PC-9 (cell line): ENCODE measurements at regions not wholly inside any gene's neighbourhood (a gene's known extent, or its start where the extent isn't known, plus 50 kb on each side); places are given as distances from the start of the nearest gene placed in this dataset.

Experiments used
- EZH2 ChIP-seq: fragments of 200-600 bp; sonication (generic); IDR thresholded peaks from 2 replicates; pipeline ENCODE4 v1.8.0; 2017; ENCODE audit warnings: antibody characterized with exemption, low read depth
- TF ChIP-seq, protein P1 (sequence below): fragments of 200-600 bp; sonication (generic); conservative IDR thresholded peaks from 2 replicates; pipeline ENCODE4 v1.6.1; 2017; ENCODE audit warnings: mixed run types, antibody characterized with exemption, mild to moderate bottlenecking, moderate library complexity

DNA sequence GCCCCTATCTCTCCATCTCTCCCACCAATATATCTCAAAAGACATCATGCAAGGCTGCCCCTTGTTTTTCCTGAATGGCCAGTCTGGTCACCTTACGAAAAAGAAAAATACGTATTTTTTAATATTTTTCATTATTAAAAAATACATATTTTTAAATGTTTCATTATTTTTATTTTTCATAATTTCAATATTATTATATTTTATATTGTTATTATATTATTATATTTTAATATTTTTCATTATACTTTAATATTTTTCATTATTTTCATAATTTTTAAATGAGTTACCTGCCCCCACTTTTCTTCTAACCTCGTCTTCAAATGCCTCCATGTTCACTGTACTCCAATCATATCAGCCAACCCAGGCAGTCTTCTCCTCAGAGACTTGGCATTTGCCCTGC is 116.0 kb upstream of the ERCC4 start:
- TF ChIP-seq, protein P1, sequence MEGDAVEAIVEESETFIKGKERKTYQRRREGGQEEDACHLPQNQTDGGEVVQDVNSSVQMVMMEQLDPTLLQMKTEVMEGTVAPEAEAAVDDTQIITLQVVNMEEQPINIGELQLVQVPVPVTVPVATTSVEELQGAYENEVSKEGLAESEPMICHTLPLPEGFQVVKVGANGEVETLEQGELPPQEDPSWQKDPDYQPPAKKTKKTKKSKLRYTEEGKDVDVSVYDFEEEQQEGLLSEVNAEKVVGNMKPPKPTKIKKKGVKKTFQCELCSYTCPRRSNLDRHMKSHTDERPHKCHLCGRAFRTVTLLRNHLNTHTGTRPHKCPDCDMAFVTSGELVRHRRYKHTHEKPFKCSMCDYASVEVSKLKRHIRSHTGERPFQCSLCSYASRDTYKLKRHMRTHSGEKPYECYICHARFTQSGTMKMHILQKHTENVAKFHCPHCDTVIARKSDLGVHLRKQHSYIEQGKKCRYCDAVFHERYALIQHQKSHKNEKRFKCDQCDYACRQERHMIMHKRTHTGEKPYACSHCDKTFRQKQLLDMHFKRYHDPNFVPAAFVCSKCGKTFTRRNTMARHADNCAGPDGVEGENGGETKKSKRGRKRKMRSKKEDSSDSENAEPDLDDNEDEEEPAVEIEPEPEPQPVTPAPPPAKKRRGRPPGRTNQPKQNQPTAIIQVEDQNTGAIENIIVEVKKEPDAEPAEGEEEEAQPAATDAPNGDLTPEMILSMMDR: no peak
- no peak for TF ChIP-seq EZH2
